HG03575 (cell line): ENCODE measurements at regions not wholly inside any gene's neighbourhood (a gene's known extent, or its start where the extent isn't known, plus 50 kb on each side); places are given as distances from the start of the nearest gene placed in this dataset.
A peak's percentile ranks its signal among the peaks of the same experiment; 100 is the strongest.
"Not testable (repeated sequence)": the region's sequence is repeated elsewhere in the genome, so short reads cannot be mapped to it uniquely, and the experiment has no call there.

Experiments
- ATAC-seq: cut with Tn5 transposase; IDR thresholded peaks from one replicate; pipeline ENCODE4 v1.9.1; 2021; ENCODE audit not compliant: unreplicated experiment, insufficient number of reproducible peaks, low FRiP score; ENCODE audit errors: extremely low read depth

- ATAC-seq = no peak
Observed at GRCh38 chr6:85361643-85362014, 88.3 kb upstream of the NT5E start.

GRCh38 chr6:85360794-85361642 lies 88.9 kb upstream of the NT5E start:
- no peak for ATAC-seq

- no peak for ATAC-seq
Observed at GRCh38 chr6:85357651-85358050, 92.2 kb upstream of the NT5E start.

- ATAC-seq = not testable (repeated sequence)
Observed at GRCh38 chr6:85356743-85357142, 93.1 kb upstream of the NT5E start.

GRCh38 chr6:85355816-85356215 lies 94.1 kb upstream of the NT5E start:
- no peak for ATAC-seq

GRCh38 chr6:85354761-85355618 lies 94.9 kb upstream of the NT5E start:
- ATAC-seq = no peak

- no peak for ATAC-seq
Observed at GRCh38 chr6:85353012-85353411, 96.9 kb upstream of the NT5E start.

- ATAC-seq = no peak
Observed at GRCh38 chr6:85348643-85349042, 101.2 kb upstream of the NT5E start.

- no peak for ATAC-seq
Observed at GRCh38 chr6:85347812-85348211, 102.1 kb upstream of the NT5E start.

GRCh38 chr6:85346196-85346595 lies 103.7 kb upstream of the NT5E start:
- ATAC-seq = no peak

- no peak for ATAC-seq
Observed at GRCh38 chr6:85344996-85345395, 104.9 kb upstream of the NT5E start.

- ATAC-seq = no peak
Observed at GRCh38 chr6:85343428-85343827, 106.5 kb upstream of the NT5E start.

- ATAC-seq = no peak
Observed at GRCh38 chr6:85329196-85329595, 120.7 kb upstream of the NT5E start.

GRCh38 chr6:85325811-85326210 lies 124.1 kb upstream of the NT5E start:
- ATAC-seq = not testable (repeated sequence)

GRCh38 chr6:85323435-85324040 lies 126.3 kb upstream of the NT5E start:
- ATAC-seq = peak; percentile 85

- ATAC-seq = no peak
Observed at GRCh38 chr6:85322446-85323105, 127.3 kb upstream of the NT5E start.

GRCh38 chr6:85321906-85322305 lies 128.0 kb upstream of the NT5E start:
- no peak for ATAC-seq

GRCh38 chr6:85314586-85314985 lies 135.3 kb upstream of the NT5E start:
- no peak for ATAC-seq

- no peak for ATAC-seq
Observed at GRCh38 chr6:85300581-85300980, 149.3 kb upstream of the NT5E start.
